ENCODE measurements at regions not wholly inside any gene's neighbourhood (a gene's known extent, or its start where the extent isn't known, plus 50 kb on each side); places are given as distances from the start of the nearest gene placed in this dataset.

GRCh38 chr2:108148555-108148954 lies 91.2 kb upstream of the SULT1C3 start:
- no peak overlapping the region for H4K91ac ChIP-seq (ENCODE audit: insufficient read length, low read depth, low read length)
- H3K27me3 Mint-ChIP-seq (ENCODE audit: low read depth) = no peaks in the 10 kb centered on the region
- H3K14ac ChIP-seq (ENCODE audit: insufficient read depth, low read length) = no peak overlapping the region
- H2BK120ac ChIP-seq (ENCODE audit: low read depth, low read length, poor library complexity, severe bottlenecking) = no peak overlapping the region
- no peak overlapping the region for H3K56ac ChIP-seq (ENCODE audit: insufficient read length, low read depth, low read length)
- no peak overlapping the region for H3K27ac Mint-ChIP-seq
- no peak overlapping the region for H2BK20ac ChIP-seq (ENCODE audit: low read depth, low read length, poor library complexity, severe bottlenecking)
- no peak overlapping the region for H3K4me3 Mint-ChIP-seq
- H3K36me3 Mint-ChIP-seq (ENCODE audit: insufficient read depth in 1 of 3, low read depth in 3 of 3) = no peaks in the 10 kb centered on the region
- no peak overlapping the region for H3T11ph ChIP-seq (ENCODE audit: low read length)
- WGBS (ENCODE audit: extremely low coverage, insufficient read length, low lambda C conversion rate) = no CpG with 5 or more reads among the region's 6 CpGs
- H2BK5ac ChIP-seq (ENCODE audit: insufficient read length, low read length) = no peak overlapping the region
- H3K9ac ChIP-seq (ENCODE audit: extremely low read depth, insufficient read length, low read length) = no peak overlapping the region
- H3K23me2 ChIP-seq (ENCODE audit: insufficient read length, low read depth, low read length, poor library complexity, severe bottlenecking) = no peaks in the 10 kb centered on the region
- TF ChIP-seq, protein P1, sequence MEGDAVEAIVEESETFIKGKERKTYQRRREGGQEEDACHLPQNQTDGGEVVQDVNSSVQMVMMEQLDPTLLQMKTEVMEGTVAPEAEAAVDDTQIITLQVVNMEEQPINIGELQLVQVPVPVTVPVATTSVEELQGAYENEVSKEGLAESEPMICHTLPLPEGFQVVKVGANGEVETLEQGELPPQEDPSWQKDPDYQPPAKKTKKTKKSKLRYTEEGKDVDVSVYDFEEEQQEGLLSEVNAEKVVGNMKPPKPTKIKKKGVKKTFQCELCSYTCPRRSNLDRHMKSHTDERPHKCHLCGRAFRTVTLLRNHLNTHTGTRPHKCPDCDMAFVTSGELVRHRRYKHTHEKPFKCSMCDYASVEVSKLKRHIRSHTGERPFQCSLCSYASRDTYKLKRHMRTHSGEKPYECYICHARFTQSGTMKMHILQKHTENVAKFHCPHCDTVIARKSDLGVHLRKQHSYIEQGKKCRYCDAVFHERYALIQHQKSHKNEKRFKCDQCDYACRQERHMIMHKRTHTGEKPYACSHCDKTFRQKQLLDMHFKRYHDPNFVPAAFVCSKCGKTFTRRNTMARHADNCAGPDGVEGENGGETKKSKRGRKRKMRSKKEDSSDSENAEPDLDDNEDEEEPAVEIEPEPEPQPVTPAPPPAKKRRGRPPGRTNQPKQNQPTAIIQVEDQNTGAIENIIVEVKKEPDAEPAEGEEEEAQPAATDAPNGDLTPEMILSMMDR (conservative IDR thresholded peaks at IDR 0.05) = no peak
- peaks cover 2 to 3% of the 10 kb centered on the region in 2 experiments; a peak in 1 of 4 replicates for H3K4me1 Mint-ChIP-seq
- no peak overlapping the region for H2AFZ ChIP-seq (ENCODE audit: low read length)
- no peak overlapping the region for H2BK12ac ChIP-seq (ENCODE audit: insufficient read length, low read depth, low read length)
- no peak overlapping the region for H2BK15ac ChIP-seq (ENCODE audit: low read depth, low read length)
- H3K79me1 ChIP-seq (ENCODE audit: insufficient read depth, low read depth, low read length, poor library complexity, severe bottlenecking) = no peaks in the 10 kb centered on the region
- no peaks in the 10 kb centered on the region for H3K9me3 ChIP-seq (ENCODE audit: control insufficient read depth, low read depth, low read length)
- no peaks in the 10 kb centered on the region for H3K9me3 Mint-ChIP-seq
- H3K27ac ChIP-seq (ENCODE audit: insufficient read length, low read depth, low read length) = no peak overlapping the region
- H2AK5ac ChIP-seq (ENCODE audit: insufficient read length, low read length) = no peak overlapping the region
- H4K5ac ChIP-seq (ENCODE audit: insufficient read length, low read depth, low read length) = no peak overlapping the region
- H4K20me1 ChIP-seq (ENCODE audit: control insufficient read depth, insufficient read depth, insufficient read length) = no peaks in the 10 kb centered on the region
- no peak overlapping the region for H4K8ac ChIP-seq (replicated peaks; ENCODE audit: insufficient read length, low read depth, low read length)
- H3K27me3 ChIP-seq (ENCODE audit: insufficient read depth, low read length) = no peaks in the 10 kb centered on the region
- no peak for DNase-seq
- no peaks in the 10 kb centered on the region for H3K4me1 ChIP-seq (ENCODE audit: insufficient read depth, low read length)
- H3K4me2 ChIP-seq (ENCODE audit: insufficient read depth, insufficient read length, low read length) = no peak overlapping the region
- H3K18ac ChIP-seq (ENCODE audit: insufficient read length, low read depth, low read length) = no peak overlapping the region
- H3K23ac ChIP-seq (ENCODE audit: insufficient read length, low read depth, low read length) = no peak overlapping the region
- H3K4ac ChIP-seq (ENCODE audit: low read depth, low read length) = no peak overlapping the region
- H3K79me2 ChIP-seq (ENCODE audit: insufficient read depth, low read length) = no peaks in the 10 kb centered on the region
